HG02884 (cell line): ENCODE measurements at regions not wholly inside any gene's neighbourhood (a gene's known extent, or its start where the extent isn't known, plus 50 kb on each side); places are given as distances from the start of the nearest gene placed in this dataset.

ENCODE experiments used
- ATAC-seq: cut with Tn5 transposase; IDR thresholded peaks from one replicate; pipeline ENCODE4 v1.9.1; 2021; ENCODE audit warnings: mild to moderate bottlenecking, moderate library complexity; ENCODE audit not compliant: unreplicated experiment

- no peak for ATAC-seq
Observed at GRCh38 chr9:88691811-88692210, 156.8 kb downstream of the NXNL2 start.

- no peak for ATAC-seq
Observed at GRCh38 chr9:88692827-88693226, 157.8 kb downstream of the NXNL2 start.

GRCh38 chr9:88694625-88695024, 159.6 kb downstream of the NXNL2 start:
- no peak for ATAC-seq

- no peak for ATAC-seq
Observed at GRCh38 chr9:88696501-88696900, 161.5 kb downstream of the NXNL2 start.

DNA sequence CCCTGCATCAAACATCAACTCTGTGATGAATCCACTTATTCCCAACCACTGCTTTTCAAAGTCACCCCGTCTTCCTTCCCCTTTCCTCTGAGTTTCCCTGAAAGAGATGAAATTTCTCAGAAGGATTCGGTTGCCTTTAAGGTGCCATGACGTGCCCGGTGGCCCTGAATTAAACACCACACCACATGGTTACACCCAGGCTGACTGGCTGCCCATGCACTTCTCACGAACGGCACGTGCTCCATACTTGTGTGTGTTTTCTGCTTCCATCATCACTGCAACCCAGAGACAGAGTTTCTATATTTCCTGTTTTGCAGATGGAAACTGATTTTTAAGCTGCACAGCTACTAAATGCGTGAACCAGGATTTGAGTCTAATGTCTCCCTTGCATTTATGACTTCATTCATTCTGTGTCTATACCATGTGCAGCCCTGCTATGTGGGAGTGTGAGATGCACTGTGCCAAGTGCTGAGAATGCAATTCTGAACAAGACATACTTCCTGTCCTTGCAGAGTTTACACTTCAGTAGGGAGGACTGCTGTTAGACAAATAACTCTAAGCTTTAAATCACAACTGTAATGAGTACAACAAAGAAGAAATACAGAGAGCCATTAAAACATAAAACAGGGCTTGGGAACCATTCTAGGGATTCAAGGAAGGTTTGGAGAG, 162.9 kb downstream of the NXNL2 start:
- ATAC-seq = no peak

DNA sequence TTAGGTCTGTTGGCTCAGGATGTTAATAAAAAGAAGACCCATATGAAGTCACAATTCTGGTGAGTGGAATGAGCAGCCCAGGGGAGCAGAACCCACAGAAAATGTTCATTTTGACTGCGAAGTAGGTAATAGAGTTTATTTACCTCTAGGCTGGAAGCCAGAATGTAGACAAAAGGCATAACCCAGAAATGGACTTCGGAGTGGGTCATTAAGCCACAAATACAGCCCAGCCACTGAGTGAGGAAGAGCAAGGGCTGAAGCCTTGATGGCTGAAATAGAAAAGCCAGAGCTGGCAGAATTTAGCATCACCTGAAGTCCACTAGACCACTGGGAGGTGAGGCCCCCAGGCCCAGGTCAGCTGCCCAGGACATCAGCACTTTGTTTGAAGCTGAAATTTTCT, 168.0 kb downstream of the NXNL2 start:
- no peak for ATAC-seq

GRCh38 chr9:88706193-88707113, 171.5 kb downstream of the NXNL2 start:
- no peak for ATAC-seq

GRCh38 chr9:88710449-88710848, 175.5 kb downstream of the NXNL2 start:
- ATAC-seq = no peak

DNA sequence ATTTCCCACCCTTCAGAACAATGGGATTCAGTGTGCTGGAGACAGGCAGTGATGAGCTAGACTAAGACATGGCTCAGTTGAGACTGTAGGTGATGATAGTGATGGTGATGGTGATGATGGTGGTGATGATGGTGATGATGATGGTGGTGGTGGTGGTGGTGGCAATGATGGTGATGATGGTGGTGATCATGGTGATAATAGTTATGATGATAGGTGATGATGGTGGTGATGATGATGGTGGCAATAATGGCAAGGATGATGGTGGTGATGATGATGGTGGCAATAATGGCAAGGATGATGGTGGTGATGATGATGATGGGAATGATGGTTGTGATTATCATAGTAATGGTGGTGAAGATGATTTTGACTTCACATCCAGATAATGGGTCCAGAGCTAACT, 176.7 kb downstream of the NXNL2 start:
- no peak for ATAC-seq

- no peak for ATAC-seq
Observed at GRCh38 chr9:88712484-88712883, 177.5 kb downstream of the NXNL2 start.

- ATAC-seq = no peak
Observed at GRCh38 chr9:88713010-88713409, 178.0 kb downstream of the NXNL2 start.

GRCh38 chr9:88716596-88717290, 181.8 kb downstream of the NXNL2 start:
- no peak for ATAC-seq

DNA sequence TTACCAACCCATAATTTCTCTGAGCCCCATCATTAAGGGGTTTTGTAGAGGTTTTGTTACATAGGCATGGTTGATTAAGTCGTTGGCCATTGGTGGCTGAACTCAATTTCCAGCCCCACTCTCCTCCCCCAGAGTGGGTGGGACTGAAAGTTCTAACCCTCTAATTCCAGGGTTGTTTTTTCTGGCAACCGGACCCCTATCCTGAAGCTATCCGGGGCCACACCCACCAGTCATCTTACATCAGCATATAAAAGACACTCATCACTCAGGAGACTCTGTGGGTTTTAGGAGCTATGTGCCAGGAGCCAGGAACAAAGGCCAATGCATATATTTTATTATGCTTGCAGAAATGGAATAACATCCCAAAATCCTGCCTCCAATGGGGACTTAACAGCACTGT, 186.0 kb downstream of the NXNL2 start:
- ATAC-seq = no peak

DNA sequence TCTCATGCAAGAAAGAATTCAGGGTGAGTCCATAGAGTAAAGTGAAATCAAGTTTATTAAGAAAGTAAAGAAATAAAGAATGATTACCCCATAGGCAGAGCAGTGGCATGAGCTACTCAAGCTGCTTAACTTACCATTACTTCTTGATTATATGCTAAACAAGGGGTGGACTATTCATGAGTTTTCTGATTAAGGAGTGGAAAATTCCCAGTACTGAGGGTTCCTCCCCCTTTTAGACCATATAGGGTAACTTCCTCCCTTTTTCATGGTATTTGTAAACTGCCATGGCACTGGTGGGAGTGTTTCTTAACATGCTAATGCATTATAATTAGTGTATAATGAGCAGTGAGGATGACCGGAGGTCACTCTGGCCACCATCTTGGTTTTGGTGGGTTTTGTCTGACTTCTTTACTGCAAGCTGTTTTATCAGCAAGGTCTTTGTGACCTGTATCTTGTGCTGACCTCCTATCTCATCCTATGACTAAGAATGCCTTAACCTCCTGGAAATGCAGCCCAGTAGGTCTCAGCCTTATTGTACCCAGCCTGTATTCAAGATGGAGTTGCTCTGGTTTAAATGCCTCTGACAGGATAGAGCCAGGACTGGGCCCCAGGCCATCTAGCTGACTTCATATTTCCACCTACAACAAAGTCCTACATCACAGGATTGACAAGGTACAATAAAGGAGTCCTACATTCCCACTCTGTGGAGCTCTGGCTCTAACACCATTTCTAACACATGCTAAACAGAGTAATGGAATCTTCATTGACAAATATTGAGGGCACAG, 186.7 kb downstream of the NXNL2 start:
- no peak for ATAC-seq

GRCh38 chr9:88722753-88723152, 187.8 kb downstream of the NXNL2 start:
- no peak for ATAC-seq

DNA sequence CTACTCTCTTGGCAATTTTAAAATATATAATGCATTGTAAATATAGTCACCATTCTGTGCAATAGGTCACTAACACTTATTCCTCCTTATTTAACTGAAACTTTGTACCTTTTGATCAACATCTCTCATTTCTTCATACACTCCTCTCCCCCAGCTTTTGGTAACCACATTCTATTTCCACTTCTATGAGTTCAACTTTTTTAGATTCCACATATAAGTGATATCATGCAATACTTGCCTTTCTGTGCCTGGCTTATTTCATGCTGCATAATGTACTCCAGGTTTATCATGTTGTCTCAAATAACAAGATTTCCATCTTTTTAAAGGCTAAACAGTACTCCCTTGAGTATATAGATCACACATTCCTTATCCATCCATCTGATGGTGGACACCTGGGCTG, 188.8 kb downstream of the NXNL2 start:
- ATAC-seq = no peak

DNA sequence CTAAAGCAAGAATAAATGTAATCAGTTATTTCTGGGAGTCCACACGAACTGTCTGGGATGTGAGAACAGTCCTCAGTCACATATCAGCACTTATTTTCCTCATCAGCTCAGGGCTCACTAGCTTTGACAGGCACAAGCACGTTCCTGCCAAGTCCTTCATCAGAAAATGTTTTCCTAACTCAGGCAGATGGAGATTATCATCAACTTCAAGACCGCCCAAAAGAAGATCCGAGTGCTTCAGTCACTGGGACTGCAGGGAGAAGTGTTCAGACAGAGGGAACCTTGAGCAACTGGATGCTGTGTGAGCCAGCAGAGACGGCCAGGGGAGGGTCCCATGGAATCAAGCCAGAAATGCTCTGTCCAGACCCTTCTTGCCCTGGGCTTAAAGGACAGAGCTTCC, 189.4 kb downstream of the NXNL2 start:
- no peak for ATAC-seq

DNA sequence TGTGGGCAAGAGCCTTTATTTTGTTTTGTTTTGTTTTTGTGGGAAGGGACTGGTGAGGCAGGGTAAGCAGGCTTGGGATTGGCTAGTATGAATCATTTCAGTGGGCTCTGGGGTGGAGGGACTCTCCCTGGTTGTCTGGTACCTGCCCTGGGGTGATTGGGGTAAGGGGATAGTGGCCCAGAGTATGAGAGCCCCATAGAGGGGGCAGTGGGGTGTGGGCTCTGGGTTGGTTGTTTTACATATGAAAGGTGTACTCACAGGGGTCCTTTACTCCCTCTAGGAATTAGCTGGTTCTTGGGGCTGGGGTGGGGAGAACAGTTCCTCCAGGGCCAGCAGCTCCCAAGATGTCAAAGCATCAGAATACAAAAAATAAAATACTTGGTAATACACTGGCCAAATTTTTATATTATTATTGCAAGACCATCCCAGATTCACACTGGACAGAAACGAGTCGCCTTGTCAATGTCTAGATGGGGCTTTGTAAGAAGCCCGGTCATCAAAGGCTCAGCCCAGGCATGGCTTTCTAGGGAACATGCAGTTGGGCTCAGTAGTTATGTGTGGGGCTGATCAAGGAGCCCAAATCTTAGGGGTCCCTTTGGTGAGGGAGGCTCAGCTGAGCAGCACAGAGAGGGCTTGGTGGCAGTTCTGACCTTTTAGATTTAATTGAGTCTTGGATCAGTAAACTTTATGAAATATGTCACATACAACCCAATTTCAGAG, 190.5 kb downstream of the NXNL2 start:
- no peak for ATAC-seq

- ATAC-seq = no peak
Observed at GRCh38 chr9:88726803-88727202, 191.8 kb downstream of the NXNL2 start.

GRCh38 chr9:88730780-88731179, 195.8 kb downstream of the NXNL2 start:
- no peak for ATAC-seq
